Suprapubic skin (tissue), 4 donors: ENCODE measurements at regions not wholly inside any gene's neighbourhood (a gene's known extent, or its start where the extent isn't known, plus 50 kb on each side); places are given as distances from the start of the nearest gene placed in this dataset.

Experiments
- CTCF ChIP-seq, 2 donors: fragments of 200-600 bp in 1 of 2; fragments of 450-650 bp in 1 of 2; sonication (generic) in 1 of 2; IDR thresholded peaks; one replicate each; pipeline ENCODE4 v1.5.1; 2016 to 2019; ENCODE audit warnings: antibody characterized with exemption in 2 of 2, mild to moderate bottlenecking in 1 of 2, moderate library complexity in 1 of 2
- EP300 ChIP-seq: sonication (generic); formaldehyde crosslinking; IDR thresholded peaks from one replicate; pipeline ENCODE4 v1.6.1; 2017; ENCODE audit warnings: antibody characterized with exemption
- POLR2A ChIP-seq, 2 donors: fragments of 450-650 bp; IDR thresholded peaks; one replicate each; pipeline ENCODE4 v1.6.1; 2017; ENCODE audit warnings: antibody characterized with exemption in 2 of 2, mild to moderate bottlenecking in 2 of 2, moderate library complexity in 2 of 2
- POLR2AphosphoS5 ChIP-seq, 3 donors: sonication (generic); formaldehyde crosslinking; IDR thresholded peaks; one replicate each; pipeline ENCODE4 v1.6.1; 2017; ENCODE audit warnings: antibody characterized with exemption in 3 of 3

- no peak for TF ChIP-seq POLR2A (IDR thresholded peaks at IDR 0.05)
- TF ChIP-seq CTCF (IDR thresholded peaks at IDR 0.05): no peak
- TF ChIP-seq POLR2AphosphoS5 (IDR thresholded peaks at IDR 0.05): no peak
- no peak for TF ChIP-seq EP300
These were observed 69.6 kb upstream of the THBS2 start for GRCh38 chr6:169323221-169323620.
